ENCODE measurements at regions not wholly inside any gene's neighbourhood (a gene's known extent, or its start where the extent isn't known, plus 50 kb on each side); places are given as distances from the start of the nearest gene placed in this dataset.

DNA sequence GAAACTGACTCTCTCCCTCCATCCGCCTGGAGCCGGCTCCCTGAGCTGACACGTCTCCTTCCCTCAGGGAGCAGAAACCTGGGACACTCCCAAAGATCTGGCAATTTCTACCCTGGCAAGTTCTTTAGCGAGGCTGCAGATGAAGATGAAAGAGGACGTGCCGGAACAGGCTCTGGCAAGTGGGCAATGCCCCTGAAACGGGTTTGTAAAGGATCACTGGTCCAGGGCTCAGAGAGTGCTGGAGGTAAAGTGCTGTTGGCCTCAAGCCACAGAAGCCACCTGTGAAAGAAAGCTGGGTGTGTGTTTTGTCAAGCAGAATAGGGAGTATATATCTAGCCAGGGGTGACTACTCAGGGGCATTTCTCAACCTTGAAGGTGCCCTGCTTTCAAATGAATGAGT, 131.4 kb upstream of the ATP6AP2 start:
- DNase-seq: no peak

GRCh38 chrX:40448793-40449192, 132.0 kb upstream of the ATP6AP2 start:
- DNase-seq: peak; percentile 59

DNA sequence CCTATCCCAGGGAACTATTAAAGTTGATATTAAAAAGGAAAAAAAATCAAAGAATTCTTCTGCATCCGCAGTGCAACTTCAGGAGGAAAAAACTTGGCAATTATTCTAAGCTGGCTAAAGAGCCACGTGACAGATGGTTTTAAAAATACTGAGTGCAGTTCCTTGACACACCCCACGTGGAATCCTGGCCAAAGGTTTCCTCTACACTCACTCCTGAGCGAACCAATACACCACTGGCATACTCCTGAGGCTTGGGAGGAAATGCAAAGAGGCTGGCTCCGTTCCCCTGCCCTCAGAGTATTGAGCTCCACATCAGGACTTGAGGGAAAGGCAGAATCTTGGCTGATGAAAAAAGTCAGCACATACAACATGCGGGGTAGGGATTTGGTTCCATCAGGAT, 133.8 kb upstream of the ATP6AP2 start:
- no peak for DNase-seq

GRCh38 chrX:40445691-40446090, 135.1 kb upstream of the ATP6AP2 start:
- no peak for DNase-seq

DNA sequence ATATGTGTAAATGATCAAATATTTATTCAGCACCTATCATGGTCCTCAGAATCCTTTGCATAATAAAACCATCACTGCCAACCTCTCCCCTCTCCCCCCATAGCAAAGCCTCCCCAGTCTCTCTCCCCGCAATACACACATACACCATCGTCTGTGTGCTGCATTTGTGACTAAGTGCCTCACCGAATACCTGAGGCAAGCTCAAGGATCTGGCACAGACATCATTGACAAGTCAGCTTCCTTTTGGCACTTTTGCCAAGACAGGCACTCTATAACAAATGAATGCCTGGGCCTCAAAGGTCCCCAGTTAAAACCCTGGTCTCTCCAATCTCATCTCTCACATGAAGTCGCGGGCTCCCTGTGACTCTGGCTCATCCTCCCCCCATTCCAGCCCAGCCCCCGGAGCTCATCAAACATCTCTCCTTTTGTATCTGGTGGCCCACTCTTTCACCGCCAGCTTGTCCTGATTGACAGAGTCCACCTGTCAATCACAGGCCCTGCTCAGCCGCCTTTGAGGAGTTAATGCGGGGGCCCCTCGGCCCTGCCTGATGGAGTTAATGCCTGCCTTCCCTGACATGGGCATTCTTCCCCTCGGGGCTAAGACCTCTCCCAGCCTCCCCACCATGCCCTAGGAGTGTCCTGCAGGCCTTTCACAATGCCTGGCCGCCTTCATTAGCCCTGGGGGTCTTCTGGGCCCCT, 135.8 kb upstream of the ATP6AP2 start:
- no peak for DNase-seq

DNA sequence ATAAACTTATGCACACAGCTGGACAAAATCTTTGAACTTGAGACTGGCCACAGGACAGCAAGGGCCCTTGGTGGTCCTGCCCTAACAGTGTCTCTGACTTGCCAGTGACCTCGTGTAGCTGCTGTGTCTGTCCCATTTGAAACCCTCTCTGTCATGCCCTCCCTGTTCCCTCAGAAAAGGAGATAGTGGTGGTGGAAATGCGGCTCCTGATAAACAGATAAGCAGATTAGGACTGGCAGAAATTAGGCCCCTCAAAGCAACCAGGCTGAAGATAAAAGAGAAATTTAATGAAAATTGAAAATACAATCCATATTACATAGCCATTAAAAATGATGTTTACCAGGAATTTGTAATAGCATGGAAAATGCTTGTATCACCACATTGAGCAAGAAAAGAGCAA, 136.6 kb upstream of the ATP6AP2 start:
- DNase-seq: peak; percentile 13

GRCh38 chrX:40440866-40441265, 139.9 kb upstream of the ATP6AP2 start:
- no peak for DNase-seq

- no peak for DNase-seq
Measured at GRCh38 chrX:40439625-40440532, 140.9 kb upstream of the ATP6AP2 start.

- no peak for DNase-seq
Measured at GRCh38 chrX:40437348-40437747, 143.4 kb upstream of the ATP6AP2 start.

DNA sequence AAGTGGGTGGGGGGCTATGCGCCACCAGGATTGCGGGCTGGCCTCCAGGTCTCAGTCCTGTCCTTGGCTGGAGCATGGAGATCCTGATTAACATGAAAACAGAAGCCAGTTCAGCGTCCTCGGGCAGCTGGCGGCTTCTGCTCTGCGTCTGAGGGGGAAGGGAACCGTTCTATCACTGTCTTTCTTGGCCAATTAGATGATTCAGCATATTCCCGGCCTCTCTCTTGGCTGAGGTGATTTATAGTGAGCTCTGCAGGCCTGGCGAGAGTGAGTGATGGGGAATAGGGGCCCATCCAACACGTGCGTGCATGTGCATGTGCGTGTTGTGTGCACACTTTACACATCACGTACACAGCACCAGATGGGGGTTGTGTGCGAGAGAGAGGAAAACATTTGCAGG, 145.8 kb upstream of the ATP6AP2 start:
- DNase-seq: peak; percentile 46

DNA sequence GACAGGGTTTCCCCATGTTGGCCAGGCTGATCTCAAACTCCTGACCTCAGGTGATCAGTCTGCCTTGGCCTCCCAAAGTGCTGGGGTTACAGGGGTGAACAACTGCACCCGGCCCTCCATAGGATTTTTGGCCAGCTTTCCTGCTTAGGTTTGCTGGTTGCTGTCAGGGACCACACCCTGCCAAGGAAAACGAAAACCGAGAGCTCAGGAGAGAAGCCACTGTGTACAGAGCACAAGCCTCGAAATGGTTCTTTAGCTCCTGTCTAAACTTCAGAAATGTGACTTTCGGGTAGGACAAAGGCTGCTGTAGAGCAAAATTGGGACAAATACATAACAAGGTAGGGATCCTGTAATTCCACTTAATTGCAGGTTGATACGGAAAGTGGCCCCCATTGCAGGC, 146.3 kb upstream of the ATP6AP2 start:
- DNase-seq: no peak

GRCh38 chrX:40433160-40433559, 147.6 kb upstream of the ATP6AP2 start:
- DNase-seq: no peak

DNA sequence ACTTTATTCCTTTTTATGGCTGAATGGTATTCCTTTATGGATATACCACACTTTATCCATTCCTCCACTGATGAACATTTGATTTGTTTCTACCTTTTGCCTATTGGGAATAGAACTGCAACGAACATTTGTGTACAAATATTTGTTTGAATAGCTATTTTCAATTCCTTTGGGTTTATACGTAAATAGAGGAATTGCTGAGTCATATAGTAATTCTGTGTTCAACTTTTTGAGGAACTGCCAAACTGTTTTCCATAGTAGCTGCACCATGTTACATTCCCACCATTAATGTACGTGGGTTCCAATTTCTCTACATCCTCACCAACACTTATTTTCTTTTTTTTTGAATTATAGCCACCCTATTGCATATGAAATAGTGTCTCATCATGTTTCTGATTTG, 156.5 kb upstream of the ATP6AP2 start:
- DNase-seq: no peak

DNA sequence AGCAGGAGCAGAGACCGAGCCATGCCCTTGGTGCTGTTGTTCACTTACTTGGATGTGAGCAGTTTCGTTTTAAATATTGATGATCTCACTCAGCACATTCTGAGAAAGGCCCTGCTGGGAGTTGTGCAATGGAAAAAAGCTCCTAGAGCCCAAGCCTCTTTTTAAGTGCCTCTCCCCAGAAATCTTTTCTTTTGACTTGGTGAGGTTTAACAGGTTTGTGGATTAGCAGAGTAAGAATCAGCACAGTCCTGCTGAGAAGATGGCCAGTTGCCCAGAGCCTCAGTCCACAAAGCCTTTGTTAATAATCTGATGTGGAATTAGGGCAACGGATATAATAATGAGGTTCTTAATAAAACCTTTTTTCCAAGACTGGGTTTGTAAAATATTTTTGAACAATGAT, 157.5 kb upstream of the ATP6AP2 start:
- DNase-seq: no peak

GRCh38 chrX:40422021-40422420, 158.7 kb upstream of the ATP6AP2 start:
- no peak for DNase-seq

DNA sequence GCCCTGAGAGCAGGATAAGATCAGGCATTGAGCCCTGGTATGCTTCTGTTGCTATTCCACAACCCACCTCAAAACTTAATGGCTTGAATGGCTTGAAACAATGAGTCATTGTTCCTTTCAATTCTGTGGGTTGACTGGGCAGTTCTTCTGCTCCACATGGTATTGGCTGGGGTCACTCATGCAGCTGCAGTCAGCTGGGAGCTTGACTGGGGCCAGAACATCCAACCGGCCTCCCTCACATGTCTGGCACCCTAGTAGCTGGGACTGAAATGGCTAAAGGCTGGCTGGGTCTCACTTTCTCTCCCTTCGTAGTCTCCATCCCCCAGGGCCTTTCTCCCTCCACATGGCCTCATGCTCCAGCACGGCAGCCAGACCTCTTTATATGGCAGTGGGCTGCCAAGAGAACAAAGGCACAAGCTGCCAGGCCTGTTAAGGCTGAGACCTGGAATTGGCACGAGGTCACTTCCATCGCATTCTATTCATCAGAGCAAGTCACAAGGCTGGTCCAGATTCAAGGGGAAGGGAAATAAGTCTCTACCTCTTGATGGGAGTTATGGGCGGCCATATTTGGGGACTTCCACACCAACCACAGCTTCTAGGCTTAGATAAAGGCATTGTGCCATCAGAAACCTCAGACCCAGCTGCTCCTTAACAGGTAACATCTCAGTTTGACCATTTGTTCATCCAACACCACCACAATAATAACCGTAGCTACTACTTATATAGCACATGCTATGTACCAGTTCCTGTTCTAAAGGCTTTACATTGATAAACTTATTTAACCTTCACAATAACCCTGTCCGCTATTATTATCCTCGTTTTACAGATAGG, 159.7 kb upstream of the ATP6AP2 start:
- no peak for DNase-seq

DNA sequence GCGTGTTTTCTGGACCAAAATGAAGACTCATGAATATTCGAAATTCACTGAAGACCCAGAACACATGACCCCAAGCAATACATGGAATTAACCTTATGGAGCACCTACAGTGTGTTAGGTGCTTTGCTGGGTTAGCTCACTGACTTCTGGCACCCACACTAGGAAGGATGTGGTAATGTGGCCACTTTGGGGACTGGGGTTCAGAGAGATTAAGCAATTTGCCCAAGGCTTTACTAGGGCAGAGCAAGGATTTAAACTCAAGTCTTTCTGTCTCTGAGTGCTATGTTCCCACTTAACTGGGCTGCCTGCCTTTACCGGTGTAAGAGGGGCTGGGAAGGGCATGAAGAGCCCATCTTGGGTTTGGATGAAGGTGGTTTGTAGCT, 162.0 kb upstream of the ATP6AP2 start:
- no peak for DNase-seq

DNA sequence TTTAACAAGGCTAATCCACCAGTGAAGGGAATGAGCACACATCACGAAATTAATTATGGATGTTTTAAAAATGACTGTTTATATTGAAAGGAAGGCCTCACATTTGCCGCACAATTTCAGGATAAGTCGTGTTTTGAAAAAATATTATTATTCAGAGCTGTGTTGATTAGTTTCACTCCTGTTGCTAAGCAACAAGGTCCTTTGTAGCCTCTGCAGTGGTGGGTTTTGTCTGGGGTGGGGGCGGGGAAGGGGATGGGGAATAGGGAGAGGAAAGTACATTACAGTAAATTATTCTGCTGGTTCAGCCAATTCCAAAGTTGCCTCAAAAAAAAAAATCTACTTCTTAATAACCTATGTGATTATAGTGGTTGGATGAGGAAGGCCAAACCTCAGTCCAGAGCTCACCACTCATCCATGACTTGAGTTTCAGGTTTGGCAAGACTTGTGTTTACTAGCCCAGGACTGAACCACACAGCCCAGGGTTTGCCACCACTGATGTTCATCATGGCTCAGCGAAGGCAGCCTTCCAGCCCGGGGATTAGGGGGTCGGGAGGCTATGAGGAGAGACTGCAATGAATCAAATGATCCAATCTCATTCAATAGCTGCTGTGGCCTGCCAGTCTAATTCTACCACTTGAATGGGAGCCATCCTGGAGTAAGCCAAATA, 162.5 kb upstream of the ATP6AP2 start:
- DNase-seq: no peak

- no peak for DNase-seq
Measured at GRCh38 chrX:40415675-40416074, 165.1 kb upstream of the ATP6AP2 start.

DNA sequence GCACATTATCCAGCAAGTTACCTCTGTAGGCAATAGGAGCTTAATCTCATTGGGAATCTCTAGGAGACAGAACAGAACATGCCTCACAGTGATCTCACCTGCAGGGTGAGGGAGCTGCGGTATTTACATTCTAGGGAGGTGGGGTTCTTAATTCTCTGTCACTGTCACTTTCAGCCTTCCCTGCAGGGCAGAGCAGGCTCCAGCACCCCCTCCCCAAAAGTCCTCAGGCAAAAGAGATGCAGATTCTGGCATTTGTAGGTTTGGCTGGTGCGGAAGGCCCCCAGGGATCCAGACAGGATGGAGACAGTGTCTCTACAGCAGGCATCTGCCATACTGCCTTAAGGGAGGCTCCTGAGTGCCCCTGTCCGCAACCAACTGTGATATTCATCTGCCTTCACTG, 166.4 kb upstream of the ATP6AP2 start:
- DNase-seq: no peak

GRCh38 chrX:40411340-40412111, 169.2 kb upstream of the ATP6AP2 start:
- DNase-seq: peak; percentile 12

- no peak for DNase-seq
Measured at GRCh38 chrX:40410859-40411258, 169.9 kb upstream of the ATP6AP2 start.

Data from hematopoietic multipotent progenitor cell treated with erythropoietin and hydrocortisone succinate and interleukin-3 and kit ligand, for 8 days (in vitro differentiated cells).